GM10266 (cell line): ENCODE measurements at regions not wholly inside any gene's neighbourhood (a gene's known extent, or its start where the extent isn't known, plus 50 kb on each side); places are given as distances from the start of the nearest gene placed in this dataset.
"Not testable (repeated sequence)": the region's sequence is repeated elsewhere in the genome, so short reads cannot be mapped to it uniquely, and the experiment has no call there.

Source experiments
- DNase-seq: peaks from one replicate; pipeline ENCODE4 v3.0.0; 2012; ENCODE audit errors: extremely low spot score
- CTCF ChIP-seq: IDR thresholded peaks from 2 replicates; pipeline ENCODE4 v1.5.1; 2012; ENCODE audit warnings: mild to moderate bottlenecking, low read depth; ENCODE audit not compliant: control insufficient read depth, insufficient read depth; ENCODE audit errors: missing control alignments

- DNase-seq: no peak
- TF ChIP-seq CTCF: no peak
These were observed 59.3 kb upstream of the VASH1 start for GRCh38 chr14:76701981-76702380.

- no peak for DNase-seq
- TF ChIP-seq CTCF: no peak
These were observed 56.1 kb upstream of the VASH1 start for GRCh38 chr14:76705214-76705613.

- not testable (repeated sequence) for DNase-seq
These were observed 55.1 kb upstream of the VASH1 start for GRCh38 chr14:76706207-76706606.

GRCh38 chr14:76706811-76707210 is 54.5 kb upstream of the VASH1 start:
- TF ChIP-seq CTCF: no peak
- no peak for DNase-seq

- DNase-seq: no peak
- no peak for TF ChIP-seq CTCF
These were observed 53.2 kb upstream of the VASH1 start for GRCh38 chr14:76708028-76708427.

GRCh38 chr14:76708771-76709170 is 52.5 kb upstream of the VASH1 start:
- DNase-seq: no peak
- no peak for TF ChIP-seq CTCF

- TF ChIP-seq CTCF: peak; percentile 57
- DNase-seq: peak; percentile 60
These were observed 50.9 kb upstream of the VASH1 start for GRCh38 chr14:76710056-76711010.
